DMS 273 (cell line): ENCODE measurements at regions not wholly inside any gene's neighbourhood (a gene's known extent, or its start where the extent isn't known, plus 50 kb on each side); places are given as distances from the start of the nearest gene placed in this dataset.
A peak's percentile ranks its signal among the peaks of the same experiment; 100 is the strongest.

Source experiments
- DNase-seq: peaks from one replicate; lab custom pipeline; 2025; ENCODE audit not compliant: unreplicated experiment; lab: John Stamatoyannopoulos, UW

- no peak for DNase-seq
Measured at GRCh38 chr9:96089452-96090085, 212.4 kb downstream of the HSD17B3 start.

GRCh38 chr9:96088510-96088909 is 213.0 kb downstream of the ERCC6L2 start:
- DNase-seq: no peak

DNA sequence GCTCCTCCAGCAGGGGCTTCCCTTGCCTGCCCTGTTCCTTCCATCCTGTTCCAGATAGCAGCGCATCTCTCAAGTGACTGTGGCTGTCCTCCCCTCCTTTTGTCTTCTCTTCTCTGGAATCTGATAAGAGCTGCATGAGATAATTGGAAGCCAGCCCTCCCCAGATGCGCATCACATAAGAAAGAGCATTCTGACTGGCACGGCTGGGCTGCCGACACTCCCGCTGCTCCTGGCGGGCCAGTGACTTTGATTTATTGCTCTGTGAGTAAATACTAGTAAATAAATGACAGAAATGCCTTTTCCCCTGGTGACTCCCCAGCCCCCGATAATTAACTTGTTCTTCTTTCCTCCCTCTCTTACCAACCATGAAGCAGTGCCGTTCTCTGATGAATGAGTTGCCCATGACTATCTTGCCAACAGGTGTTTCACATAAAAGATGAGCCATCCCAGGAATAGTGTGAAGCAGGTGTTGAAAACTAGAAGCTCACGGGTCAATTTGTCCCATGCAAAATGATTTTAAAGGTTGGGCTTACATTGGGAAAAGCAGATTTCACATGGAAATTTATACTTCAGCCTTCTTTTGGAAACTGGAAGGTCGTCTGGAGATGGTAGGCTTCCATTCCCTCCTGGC is 212.3 kb downstream of the ERCC6L2 start:
- DNase-seq: peak; percentile 10

DNA sequence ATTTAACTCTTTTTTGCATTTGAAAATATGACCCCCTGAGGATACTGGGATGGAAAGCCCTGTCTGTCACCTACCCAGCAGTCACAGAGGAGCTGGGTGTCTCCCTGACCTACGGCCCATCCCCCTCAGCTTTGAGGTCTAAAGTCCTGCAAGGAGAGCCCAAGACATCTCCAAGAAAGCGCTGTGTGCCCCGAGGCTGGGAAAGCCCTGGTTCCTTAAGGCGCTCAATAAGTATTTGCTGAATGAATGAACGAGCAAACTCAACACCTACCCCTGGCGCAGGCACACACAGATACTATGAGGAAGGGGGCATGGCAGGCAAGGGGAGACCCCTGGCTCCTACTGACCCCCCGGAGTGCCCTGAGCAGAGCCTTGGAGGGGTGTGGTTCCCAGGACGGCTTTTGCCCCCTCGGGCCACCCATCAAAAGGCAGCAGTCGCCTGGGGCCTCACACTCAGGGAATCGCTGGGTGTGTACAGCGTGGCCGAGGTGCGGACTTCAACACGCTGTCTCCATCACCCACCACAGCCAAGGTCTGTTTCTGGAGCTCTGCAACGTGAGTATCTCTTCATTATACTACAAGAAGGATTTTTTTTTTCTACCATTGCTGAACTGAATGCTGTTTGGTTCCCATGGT is 211.6 kb downstream of the ERCC6L2 start:
- DNase-seq: no peak

- no peak for DNase-seq
Measured at GRCh38 chr9:96085491-96086143, 210.1 kb downstream of the ERCC6L2 start.

DNA sequence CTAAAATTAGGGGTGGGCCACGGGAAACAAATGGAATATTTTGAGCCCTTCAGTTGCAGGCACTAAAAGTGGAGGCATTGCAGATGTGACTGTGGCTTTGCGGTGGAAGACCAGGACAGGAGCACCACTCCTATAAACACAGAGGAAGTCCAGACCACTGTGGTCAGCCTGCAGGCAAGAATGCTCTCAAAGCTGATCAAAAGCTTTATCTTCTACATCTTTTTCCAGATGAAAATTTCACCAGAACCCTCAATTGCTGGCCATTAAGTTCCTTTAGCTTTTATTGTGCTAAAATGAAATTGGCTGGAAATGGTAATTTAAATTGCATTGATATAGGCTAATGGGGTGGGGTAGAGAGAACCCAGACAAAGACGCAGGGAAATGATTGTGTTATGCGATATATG is 208.8 kb downstream of the ERCC6L2 start:
- DNase-seq: no peak

DNA sequence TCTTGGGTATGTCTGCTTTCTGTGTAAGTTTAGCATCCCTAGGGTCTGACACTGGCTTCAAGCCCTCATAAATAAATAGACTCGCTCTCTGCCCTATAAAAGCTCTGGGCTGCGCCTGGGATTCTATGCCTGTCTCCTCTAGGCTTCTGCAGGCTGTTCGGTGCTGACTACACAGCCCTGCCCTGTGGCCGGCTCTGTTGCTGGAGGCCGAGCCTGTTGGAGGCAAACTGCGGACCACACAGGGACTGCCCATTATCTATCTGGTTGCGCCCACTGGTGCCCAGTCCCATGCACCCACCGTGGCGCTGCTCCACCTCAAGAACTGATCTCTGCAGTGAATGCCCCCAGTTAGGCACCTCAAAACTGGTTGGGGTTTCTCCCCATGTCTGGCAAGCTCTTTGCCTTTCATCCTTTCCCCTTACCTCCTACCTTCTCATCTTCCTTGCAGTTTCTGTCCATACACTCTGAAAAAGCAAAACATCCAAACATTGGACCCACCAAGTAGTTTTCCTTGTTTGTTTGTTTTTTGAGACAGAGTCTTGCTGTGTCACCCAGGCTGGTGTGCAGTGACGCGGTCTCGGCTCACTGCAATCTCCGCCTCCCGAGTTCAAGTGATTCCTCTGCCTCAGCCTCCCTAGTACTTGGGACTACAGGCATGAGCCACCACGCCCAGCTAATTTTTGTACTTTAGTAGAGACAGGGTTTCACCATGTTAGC is 207.2 kb downstream of the ERCC6L2 start:
- DNase-seq: no peak

DNA sequence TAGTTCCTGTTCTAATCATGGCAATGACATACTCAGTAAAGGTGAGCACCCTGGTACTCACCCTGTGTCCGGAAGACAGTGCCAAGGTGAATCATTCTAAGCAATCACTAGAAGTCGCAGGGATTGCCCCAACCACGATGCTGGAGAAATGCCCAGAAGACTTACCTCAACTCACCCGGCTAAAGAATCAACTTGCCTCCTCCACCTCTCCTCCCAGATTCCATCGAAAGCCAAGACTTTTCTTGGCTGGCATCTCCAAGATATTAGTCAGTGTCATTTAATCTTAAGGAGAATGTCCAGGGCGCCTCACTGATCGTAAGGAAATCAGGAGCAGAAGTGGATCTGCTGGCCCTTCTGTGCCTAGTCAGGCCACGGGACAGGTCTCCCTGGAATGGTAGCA is 204.9 kb downstream of the ERCC6L2 start:
- no peak for DNase-seq

- DNase-seq: no peak
Measured at GRCh38 chr9:96079779-96080178, 204.3 kb downstream of the ERCC6L2 start.

GRCh38 chr9:96078897-96079490 is 203.5 kb downstream of the ERCC6L2 start:
- DNase-seq: no peak

GRCh38 chr9:96075757-96076156 is 200.3 kb downstream of the ERCC6L2 start:
- DNase-seq: no peak

DNA sequence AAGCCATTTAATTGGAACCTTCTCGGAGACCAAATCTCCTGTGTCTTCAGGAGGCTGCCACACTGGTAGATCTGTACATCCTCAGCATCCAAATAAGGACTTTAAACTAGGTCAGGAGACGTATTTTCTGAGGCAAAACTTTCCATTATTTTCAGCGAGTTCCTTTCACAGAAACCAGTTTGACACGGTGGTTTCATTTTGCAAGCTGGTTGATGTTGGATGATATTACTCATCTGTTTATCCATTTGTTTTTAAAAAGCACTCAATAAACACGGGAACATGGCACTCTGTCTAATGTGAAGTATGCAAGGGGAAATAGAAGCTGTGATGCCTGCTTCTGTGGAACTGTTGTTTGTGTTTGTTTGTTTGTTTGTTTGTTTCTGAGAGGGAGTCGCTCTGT is 199.6 kb downstream of the ERCC6L2 start:
- no peak for DNase-seq

- no peak for DNase-seq
Measured at GRCh38 chr9:96073531-96074480, 198.3 kb downstream of the ERCC6L2 start.

GRCh38 chr9:96072930-96073329 is 197.4 kb downstream of the ERCC6L2 start:
- no peak for DNase-seq

- DNase-seq: no peak
Measured at GRCh38 chr9:96071815-96072124, 196.3 kb downstream of the ERCC6L2 start.

DNA sequence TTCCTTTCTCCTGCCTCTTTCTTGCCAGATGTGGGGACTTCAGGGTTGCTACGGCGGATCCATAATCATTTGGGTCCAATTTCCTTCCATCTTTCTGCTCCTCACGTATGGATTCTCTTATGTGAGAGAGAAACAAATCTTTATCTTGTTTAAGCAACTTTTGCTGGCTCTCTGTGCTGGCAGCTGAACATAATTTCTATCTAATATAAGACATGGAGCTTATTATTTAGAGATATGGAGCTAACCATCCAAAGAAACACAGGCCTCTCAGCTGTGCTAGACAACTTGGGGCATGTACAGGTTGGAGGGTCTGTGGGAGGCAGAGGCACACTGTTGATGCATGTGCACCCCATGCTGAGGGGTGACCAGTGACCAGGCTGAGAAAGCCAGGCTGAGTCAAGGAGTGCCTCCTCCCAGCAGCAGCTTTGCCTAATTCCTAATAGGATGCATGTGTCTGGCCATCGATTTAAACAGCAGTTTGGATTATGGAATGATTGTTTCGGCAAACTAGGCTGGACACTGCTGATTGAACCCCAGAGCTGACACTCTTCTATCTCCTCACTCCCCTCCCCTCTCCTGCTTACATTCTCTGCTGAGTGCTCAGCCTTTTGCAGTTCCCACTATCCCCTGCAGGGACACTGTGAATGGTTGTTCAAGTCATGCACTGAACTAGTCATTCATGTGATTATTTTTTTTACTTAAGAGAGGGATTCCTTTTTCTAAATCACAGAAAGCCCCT is 195.8 kb downstream of the ERCC6L2 start:
- DNase-seq: peak; percentile 53

- DNase-seq: no peak
Measured at GRCh38 chr9:96069629-96070220, 194.2 kb downstream of the ERCC6L2 start.

DNA sequence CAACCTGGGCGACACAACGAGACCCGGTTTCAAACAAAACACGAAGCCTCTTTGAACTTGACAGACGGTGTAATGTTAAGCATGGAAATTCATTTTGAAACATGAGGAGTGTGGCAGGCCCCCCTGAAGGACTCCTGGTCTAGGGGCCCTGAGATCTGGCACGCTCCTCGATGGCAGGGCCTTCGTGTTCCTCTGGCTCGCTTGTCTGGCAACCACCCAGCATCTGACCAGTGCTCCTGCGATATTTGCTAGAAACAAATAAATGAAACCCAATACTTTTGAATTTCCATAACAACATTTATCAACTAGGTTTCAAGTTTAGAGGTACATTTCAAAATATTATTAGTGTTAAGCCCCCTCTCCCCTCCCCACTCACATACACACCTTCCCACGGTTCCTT is 193.0 kb downstream of the ERCC6L2 start:
- DNase-seq: no peak

- DNase-seq: no peak
Measured at GRCh38 chr9:96067600-96067999, 192.1 kb downstream of the ERCC6L2 start.
